Prostate gland (tissue), 2 donors: ENCODE measurements at regions not wholly inside any gene's neighbourhood (a gene's known extent, or its start where the extent isn't known, plus 50 kb on each side); places are given as distances from the start of the nearest gene placed in this dataset.

Source experiments
- CTCF ChIP-seq, 4 experiments: fragments of 200-600 bp in 2 of 4; fragments of 450-650 bp in 2 of 4; sonication (generic) in 2 of 4; IDR thresholded peaks; 1 replicate in 3 of 4; 2 replicates in 1 of 4; pipeline ENCODE4 v1.5.1; 2016 to 2019; ENCODE audit warnings: antibody characterized with exemption in 4 of 4, mild to moderate bottlenecking in 2 of 4, moderate library complexity in 2 of 4
- POLR2A ChIP-seq: fragments of 450-650 bp; IDR thresholded peaks from one replicate; pipeline ENCODE4 v1.6.1; 2016; ENCODE audit warnings: antibody characterized with exemption, mild to moderate bottlenecking
- POLR2AphosphoS5 ChIP-seq: sonication (generic); formaldehyde crosslinking; IDR thresholded peaks from one replicate; pipeline ENCODE4 v1.6.1; 2017; ENCODE audit warnings: antibody characterized with exemption

GRCh38 chr7:106776618-106777347 lies 88.3 kb upstream of the PIK3CG start:
- TF ChIP-seq CTCF (IDR thresholded peaks at IDR 0.05) (no peak), POLR2AphosphoS5 (no peak), POLR2A (no peak)
